ENCODE measurements at regions not wholly inside any gene's neighbourhood (a gene's known extent, or its start where the extent isn't known, plus 50 kb on each side); places are given as distances from the start of the nearest gene placed in this dataset.

- no peak for TF ChIP-seq CTCF (IDR thresholded peaks at IDR 0.05)
- no peak for TF ChIP-seq POLR2A (IDR thresholded peaks at IDR 0.05)
These were observed 90.2 kb upstream of the INSIG1 start for GRCh38 chr7:155207326-155208002.

All from lower leg skin (tissue), 3 donors.